ENCODE measurements at regions not wholly inside any gene's neighbourhood (a gene's known extent, or its start where the extent isn't known, plus 50 kb on each side); places are given as distances from the start of the nearest gene placed in this dataset.

- TF ChIP-seq CTCF (conservative IDR thresholded peaks at IDR 0.05; ENCODE audit: low read depth, low read length) (no peak), EZH2 (IDR thresholded peaks at IDR 0.05; ENCODE audit: low read length, unreplicated experiment) (no peak), EZH2phosphoT487 (IDR thresholded peaks at IDR 0.05; ENCODE audit: borderline replicate concordance, low read length) (no peak)
These were observed 89.9 kb upstream of the DHX15 start for GRCh38 chr4:24674279-24674678.

All from PC-3 (cell line).